ENCODE measurements at regions not wholly inside any gene's neighbourhood (a gene's known extent, or its start where the extent isn't known, plus 50 kb on each side); places are given as distances from the start of the nearest gene placed in this dataset.

DNA sequence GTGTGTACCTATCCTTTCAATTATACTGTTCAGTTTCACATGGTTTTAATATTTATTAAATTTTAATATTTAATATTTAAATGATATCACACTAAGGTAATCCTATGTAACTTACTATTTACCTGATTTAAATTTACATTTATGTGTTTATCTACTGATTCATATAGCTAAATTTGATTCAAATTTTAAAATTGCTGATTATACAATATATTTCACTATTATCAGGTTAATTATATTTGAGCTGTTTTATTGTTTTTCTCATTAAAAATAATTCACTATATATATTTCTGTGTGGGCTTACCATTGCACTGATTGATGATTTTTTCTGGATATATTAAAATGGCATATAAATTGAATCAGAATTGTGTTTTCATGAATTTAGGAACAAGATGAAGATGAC, 1923.5 kb downstream of the STIM2 start:
- TF ChIP-seq, protein P1, sequence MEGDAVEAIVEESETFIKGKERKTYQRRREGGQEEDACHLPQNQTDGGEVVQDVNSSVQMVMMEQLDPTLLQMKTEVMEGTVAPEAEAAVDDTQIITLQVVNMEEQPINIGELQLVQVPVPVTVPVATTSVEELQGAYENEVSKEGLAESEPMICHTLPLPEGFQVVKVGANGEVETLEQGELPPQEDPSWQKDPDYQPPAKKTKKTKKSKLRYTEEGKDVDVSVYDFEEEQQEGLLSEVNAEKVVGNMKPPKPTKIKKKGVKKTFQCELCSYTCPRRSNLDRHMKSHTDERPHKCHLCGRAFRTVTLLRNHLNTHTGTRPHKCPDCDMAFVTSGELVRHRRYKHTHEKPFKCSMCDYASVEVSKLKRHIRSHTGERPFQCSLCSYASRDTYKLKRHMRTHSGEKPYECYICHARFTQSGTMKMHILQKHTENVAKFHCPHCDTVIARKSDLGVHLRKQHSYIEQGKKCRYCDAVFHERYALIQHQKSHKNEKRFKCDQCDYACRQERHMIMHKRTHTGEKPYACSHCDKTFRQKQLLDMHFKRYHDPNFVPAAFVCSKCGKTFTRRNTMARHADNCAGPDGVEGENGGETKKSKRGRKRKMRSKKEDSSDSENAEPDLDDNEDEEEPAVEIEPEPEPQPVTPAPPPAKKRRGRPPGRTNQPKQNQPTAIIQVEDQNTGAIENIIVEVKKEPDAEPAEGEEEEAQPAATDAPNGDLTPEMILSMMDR (IDR thresholded peaks at IDR 0.05), result no peak
- no peak for TF ChIP-seq ZFX (IDR thresholded peaks at IDR 0.05; ENCODE audit: borderline replicate concordance)
